ENCODE measurements at regions not wholly inside any gene's neighbourhood (a gene's known extent, or its start where the extent isn't known, plus 50 kb on each side); places are given as distances from the start of the nearest gene placed in this dataset.

- TF ChIP-seq EZH2phosphoT487 (IDR thresholded peaks at IDR 0.05; ENCODE audit: low read depth): no peak
- TF ChIP-seq CTCF (IDR thresholded peaks at IDR 0.05; ENCODE audit: low read depth, low read length): no peak
Measured at GRCh38 chr16:20202747-20203146, 124.6 kb downstream of the GP2 start.

Data from OCI-LY3 (cell line).